HL-60 (cell line): ENCODE measurements at regions not wholly inside any gene's neighbourhood (a gene's known extent, or its start where the extent isn't known, plus 50 kb on each side); places are given as distances from the start of the nearest gene placed in this dataset.

Experiments
- DNase-seq, 2 experiments: peaks; one replicate each; pipeline ENCODE4 v3.0.0-alpha.2; 2010 to 2020; ENCODE audit warnings: low read depth in 1 of 2, low spot score in 1 of 2
- H3K27ac ChIP-seq: fragments of 250-450 bp; sonication (Bioruptor Pico); replicated peaks from 2 replicates; pipeline ENCODE4 v1.5.1; 2020; ENCODE audit warnings: mild to moderate bottlenecking, moderate library complexity
- H3K27me3 ChIP-seq: fragments of 250-450 bp; sonication (Bioruptor Pico); 2 replicates; pipeline ENCODE4 v1.5.1; 2021; ENCODE audit warnings: mild to moderate bottlenecking, moderate library complexity; ENCODE audit not compliant: insufficient read depth, poor library complexity, severe bottlenecking
- H3K4me3 ChIP-seq: replicated peaks from 2 replicates; pipeline ENCODE4 v1.5.1; 2011; ENCODE audit warnings: mild to moderate bottlenecking, control low read depth, low read length; ENCODE audit not compliant: insufficient read depth
- CTCF ChIP-seq: IDR thresholded peaks from one replicate; pipeline ENCODE4 v1.5.1; 2011; ENCODE audit warnings: low read length, control low read depth, inconsistent platforms; ENCODE audit not compliant: insufficient read depth
- GABPA ChIP-seq: IDR thresholded peaks from 2 replicates; pipeline ENCODE4 v1.6.1; 2012; ENCODE audit warnings: low read depth
- POLR2AphosphoS5 ChIP-seq: IDR thresholded peaks from 2 replicates; pipeline ENCODE4 v1.6.1; 2012; ENCODE audit warnings: low read depth
- REST ChIP-seq: IDR thresholded peaks from 2 replicates; pipeline ENCODE4 v1.6.1; 2012; ENCODE audit warnings: low read depth; ENCODE audit not compliant: insufficient replicate concordance
- SPI1 ChIP-seq: IDR thresholded peaks from 2 replicates; pipeline ENCODE4 v1.6.1; 2012; ENCODE audit warnings: low read depth, mild to moderate bottlenecking, borderline replicate concordance

GRCh38 chr2:167599219-167599618 is 648.2 kb downstream of the STK39 start:
- H3K4me3 ChIP-seq: no peak overlapping the region
- TF ChIP-seq REST (no peak), SPI1 (no peak), GABPA (no peak), CTCF (no peak), POLR2AphosphoS5 (no peak)
- DNase-seq: no peak
- no peaks in the 10 kb centered on the region for H3K27me3 ChIP-seq
- H3K27ac ChIP-seq: no peak overlapping the region

GRCh38 chr2:167595839-167596471 is 651.4 kb downstream of the STK39 start:
- no peak for DNase-seq
- H3K4me3 ChIP-seq: no peak overlapping the region
- TF ChIP-seq CTCF (no peak), SPI1 (no peak), GABPA (no peak), REST (no peak), POLR2AphosphoS5 (no peak)
- H3K27me3 ChIP-seq: no peaks in the 10 kb centered on the region
- no peak overlapping the region for H3K27ac ChIP-seq

GRCh38 chr2:167595021-167595420 is 652.4 kb downstream of the STK39 start:
- Histone ChIP-seq H3K27ac (no peak overlapping the region), H3K27me3 (no peaks in the 10 kb centered on the region), H3K4me3 (no peak overlapping the region)
- TF ChIP-seq SPI1 (no peak), REST (no peak), CTCF (no peak), POLR2AphosphoS5 (no peak), GABPA (no peak)
- no peak for DNase-seq
